ENCODE measurements at regions not wholly inside any gene's neighbourhood (a gene's known extent, or its start where the extent isn't known, plus 50 kb on each side); places are given as distances from the start of the nearest gene placed in this dataset.

GRCh38 chr9:14393418-14393817 is 79.5 kb upstream of the NFIB start:
- Histone ChIP-seq H3K4me3 (ENCODE audit: low read length) (no peak overlapping the region), H3K27me3 (ENCODE audit: control insufficient read depth in 2 of 2, insufficient read depth in 2 of 2, low read length in 2 of 2) (no peaks in the 10 kb centered on the region), H3K36me3 (ENCODE audit: control insufficient read depth in 2 of 3, insufficient read depth in 3 of 3, low read length in 3 of 3) (no peaks in the 10 kb centered on the region), H3K27ac (ENCODE audit: low read depth, low read length) (no peak overlapping the region), H3K4me1 (ENCODE audit: control insufficient read depth in 2 of 2, insufficient read depth in 2 of 2, low read length in 2 of 2) (no peaks in the 10 kb centered on the region), H3K9me3 (ENCODE audit: control insufficient read depth in 2 of 3, low read length in 3 of 3) (no peaks in the 10 kb centered on the region)
- intact Hi-C loops (cut with micrococcal nuclease) = no loop called here
- ATAC-seq (no peak), DNase-seq (no peak)
- H3K9me3 Mint-ChIP-seq = peaks cover 0 to 16% (median 5%) of the 10 kb centered on the region in 11 donors
- no peak overlapping the region for H3K4me3 Mint-ChIP-seq
- peaks cover 0 to 2% (median 0%) of the 10 kb centered on the region in 7 donors for H3K4me1 Mint-ChIP-seq
- ChIA-PET CTCF (no interaction called here), POLR2A (no interaction called here)
- H3K27me3 Mint-ChIP-seq = peaks cover 0 to 6% (median 3%) of the 10 kb centered on the region in 5 donors
- no peaks in the 10 kb centered on the region for H3K36me3 Mint-ChIP-seq
- H3K27ac Mint-ChIP-seq = no peak overlapping the region

GRCh38 chr9:14391620-14392019 is 77.7 kb upstream of the NFIB start:
- H3K4me3 ChIP-seq (ENCODE audit: low read length) = no peak overlapping the region
- CTCF ChIA-PET = no interaction called here
- no peaks in the 10 kb centered on the region for H3K36me3 ChIP-seq (ENCODE audit: control insufficient read depth in 2 of 3, insufficient read depth in 3 of 3, low read length in 3 of 3)
- Mint-ChIP-seq H3K4me1 (peaks cover 0 to 2% (median 0%) of the 10 kb centered on the region in 7 donors), H3K4me3 (no peak overlapping the region), H3K27me3 (peaks cover 2 to 8% (median 4%) of the 10 kb centered on the region in 5 donors), H3K27ac (no peak overlapping the region), H3K9me3 (peaks cover 0 to 16% (median 5%) of the 10 kb centered on the region in 11 donors), H3K36me3 (no peaks in the 10 kb centered on the region)
- no peak overlapping the region for H3K27ac ChIP-seq (ENCODE audit: low read depth, low read length)
- no peaks in the 10 kb centered on the region for H3K27me3 ChIP-seq (ENCODE audit: control insufficient read depth in 2 of 2, insufficient read depth in 2 of 2, low read length in 2 of 2)
- DNase-seq (no peak), ATAC-seq (no peak)
- POLR2A ChIA-PET = no interaction called here
- no peaks in the 10 kb centered on the region for H3K9me3 ChIP-seq (ENCODE audit: control insufficient read depth in 2 of 3, low read length in 3 of 3)
- intact Hi-C loops (cut with micrococcal nuclease) = no loop called here
- no peaks in the 10 kb centered on the region for H3K4me1 ChIP-seq (ENCODE audit: control insufficient read depth in 2 of 2, insufficient read depth in 2 of 2, low read length in 2 of 2)

- H3K4me1 Mint-ChIP-seq = peaks cover 0 to 2% (median 0%) of the 10 kb centered on the region in 7 donors
- H3K27ac ChIP-seq (ENCODE audit: low read depth, low read length) = no peak overlapping the region
- no peak for ATAC-seq
- ChIA-PET POLR2A (no interaction called here), CTCF (no interaction called here)
- no peak overlapping the region for H3K4me3 ChIP-seq (ENCODE audit: low read length)
- no peak overlapping the region for H3K27ac Mint-ChIP-seq
- peaks cover 0 to 8% (median 3%) of the 10 kb centered on the region in 5 donors for H3K27me3 Mint-ChIP-seq
- intact Hi-C loops (cut with micrococcal nuclease) = no loop called here
- no peaks in the 10 kb centered on the region for H3K9me3 ChIP-seq (ENCODE audit: control insufficient read depth in 2 of 3, low read length in 3 of 3)
- no peaks in the 10 kb centered on the region for H3K36me3 ChIP-seq (ENCODE audit: control insufficient read depth in 2 of 3, insufficient read depth in 3 of 3, low read length in 3 of 3)
- no peak for DNase-seq
- H3K9me3 Mint-ChIP-seq = peaks cover 0 to 16% (median 5%) of the 10 kb centered on the region in 11 donors
- H3K4me1 ChIP-seq (ENCODE audit: control insufficient read depth in 2 of 2, insufficient read depth in 2 of 2, low read length in 2 of 2) = no peaks in the 10 kb centered on the region
- H3K27me3 ChIP-seq (ENCODE audit: control insufficient read depth in 2 of 2, insufficient read depth in 2 of 2, low read length in 2 of 2) = no peaks in the 10 kb centered on the region
- H3K4me3 Mint-ChIP-seq = no peak overlapping the region
- no peaks in the 10 kb centered on the region for H3K36me3 Mint-ChIP-seq
Measured at GRCh38 chr9:14389657-14390056, 75.7 kb upstream of the NFIB start.

- Mint-ChIP-seq H3K27me3 (peaks cover 0 to 8% (median 2%) of the 10 kb centered on the region in 5 donors), H3K36me3 (no peaks in the 10 kb centered on the region)
Measured at GRCh38 chr9:14389146-14389545, 75.2 kb upstream of the NFIB start.

GRCh38 chr9:14383773-14384172 is 69.8 kb upstream of the NFIB start:
- H3K27me3 Mint-ChIP-seq = peaks cover 2 to 8% (median 4%) of the 10 kb centered on the region in 5 donors
- intact Hi-C loops (cut with micrococcal nuclease) = no loop called here
- H3K27ac Mint-ChIP-seq = no peak overlapping the region
- Histone ChIP-seq H3K36me3 (ENCODE audit: control insufficient read depth in 2 of 3, insufficient read depth in 3 of 3, low read length in 3 of 3) (no peaks in the 10 kb centered on the region), H3K4me1 (ENCODE audit: control insufficient read depth in 2 of 2, insufficient read depth in 2 of 2, low read length in 2 of 2) (no peaks in the 10 kb centered on the region), H3K27ac (ENCODE audit: low read depth, low read length) (no peak overlapping the region), H3K9me3 (ENCODE audit: control insufficient read depth in 2 of 3, low read length in 3 of 3) (no peaks in the 10 kb centered on the region), H3K27me3 (ENCODE audit: control insufficient read depth in 2 of 2, insufficient read depth in 2 of 2, low read length in 2 of 2) (no peaks in the 10 kb centered on the region), H3K4me3 (ENCODE audit: low read length) (no peak overlapping the region)
- ChIA-PET CTCF (no interaction called here), POLR2A (no interaction called here)
- no peaks in the 10 kb centered on the region for H3K4me1 Mint-ChIP-seq
- peaks cover 0 to 4% (median 0%) of the 10 kb centered on the region in 11 donors for H3K9me3 Mint-ChIP-seq
- ATAC-seq (no peak), DNase-seq (no peak)
- H3K4me3 Mint-ChIP-seq = no peak overlapping the region
- no peaks in the 10 kb centered on the region for H3K36me3 Mint-ChIP-seq

More at GRCh38 chr9:14389146-14389545, 75.2 kb upstream of the NFIB start:
- H3K27me3 ChIP-seq (ENCODE audit: control insufficient read depth in 2 of 2, insufficient read depth in 2 of 2, low read length in 2 of 2) = no peaks in the 10 kb centered on the region
- no peaks in the 10 kb centered on the region for H3K4me1 ChIP-seq (ENCODE audit: control insufficient read depth in 2 of 2, insufficient read depth in 2 of 2, low read length in 2 of 2)
- Mint-ChIP-seq H3K9me3 (peaks cover 0 to 16% (median 5%) of the 10 kb centered on the region in 11 donors), H3K4me1 (peaks cover 0 to under 1% (median 0%) of the 10 kb centered on the region in 7 donors), H3K27ac (no peak overlapping the region), H3K4me3 (no peak overlapping the region)
- no peaks in the 10 kb centered on the region for H3K36me3 ChIP-seq (ENCODE audit: control insufficient read depth in 2 of 3, insufficient read depth in 3 of 3, low read length in 3 of 3)
- ATAC-seq (no peak), DNase-seq (no peak)
- intact Hi-C loops (cut with micrococcal nuclease) = no loop called here
- H3K9me3 ChIP-seq (ENCODE audit: control insufficient read depth in 2 of 3, low read length in 3 of 3) = no peaks in the 10 kb centered on the region
- H3K27ac ChIP-seq (ENCODE audit: low read depth, low read length) = no peak overlapping the region
- ChIA-PET CTCF (no interaction called here), POLR2A (no interaction called here)
- no peak overlapping the region for H3K4me3 ChIP-seq (ENCODE audit: low read length)

- H3K27me3 ChIP-seq (ENCODE audit: control insufficient read depth in 2 of 2, insufficient read depth in 2 of 2, low read length in 2 of 2) = no peaks in the 10 kb centered on the region
- ChIA-PET POLR2A (no interaction called here), CTCF (no interaction called here)
- no peak overlapping the region for H3K4me3 ChIP-seq (ENCODE audit: low read length)
- no peaks in the 10 kb centered on the region for H3K9me3 ChIP-seq (ENCODE audit: control insufficient read depth in 2 of 3, low read length in 3 of 3)
- Mint-ChIP-seq H3K9me3 (peaks cover 0 to 4% (median 0%) of the 10 kb centered on the region in 11 donors), H3K27ac (no peak overlapping the region), H3K4me1 (no peaks in the 10 kb centered on the region), H3K27me3 (peaks cover 2 to 8% (median 4%) of the 10 kb centered on the region in 5 donors), H3K4me3 (no peak overlapping the region), H3K36me3 (no peaks in the 10 kb centered on the region)
- no peak for ATAC-seq
- no peaks in the 10 kb centered on the region for H3K4me1 ChIP-seq (ENCODE audit: control insufficient read depth in 2 of 2, insufficient read depth in 2 of 2, low read length in 2 of 2)
- H3K36me3 ChIP-seq (ENCODE audit: control insufficient read depth in 2 of 3, insufficient read depth in 3 of 3, low read length in 3 of 3) = no peaks in the 10 kb centered on the region
- no peak overlapping the region for H3K27ac ChIP-seq (ENCODE audit: low read depth, low read length)
- intact Hi-C loops (cut with micrococcal nuclease) = no loop called here
- DNase-seq = no peak
Measured at GRCh38 chr9:14383294-14383693, 69.4 kb upstream of the NFIB start.

- Mint-ChIP-seq H3K4me1 (no peaks in the 10 kb centered on the region), H3K27me3 (peaks cover 0 to 11% (median 4%) of the 10 kb centered on the region in 5 donors), H3K36me3 (no peaks in the 10 kb centered on the region), H3K27ac (no peak overlapping the region), H3K4me3 (no peak overlapping the region), H3K9me3 (peaks cover 0 to 5% (median 0%) of the 10 kb centered on the region in 11 donors)
- no peak for DNase-seq
- H3K36me3 ChIP-seq (ENCODE audit: control insufficient read depth in 2 of 3, insufficient read depth in 3 of 3, low read length in 3 of 3) = no peaks in the 10 kb centered on the region
- no peaks in the 10 kb centered on the region for H3K27me3 ChIP-seq (ENCODE audit: control insufficient read depth in 2 of 2, insufficient read depth in 2 of 2, low read length in 2 of 2)
- ATAC-seq = no peak
- no peak overlapping the region for H3K4me3 ChIP-seq (ENCODE audit: low read length)
- ChIA-PET POLR2A (no interaction called here), CTCF (no interaction called here)
- no peaks in the 10 kb centered on the region for H3K9me3 ChIP-seq (ENCODE audit: control insufficient read depth in 2 of 3, low read length in 3 of 3)
- H3K4me1 ChIP-seq (ENCODE audit: control insufficient read depth in 2 of 2, insufficient read depth in 2 of 2, low read length in 2 of 2) = no peaks in the 10 kb centered on the region
- intact Hi-C loops (cut with micrococcal nuclease) = no loop called here
- no peak overlapping the region for H3K27ac ChIP-seq (ENCODE audit: low read depth, low read length)
Measured at GRCh38 chr9:14380061-14380836, 66.3 kb upstream of the NFIB start.
